HG03097 (cell line): ENCODE measurements at regions not wholly inside any gene's neighbourhood (a gene's known extent, or its start where the extent isn't known, plus 50 kb on each side); places are given as distances from the start of the nearest gene placed in this dataset.
"Not testable (repeated sequence)": the region's sequence is repeated elsewhere in the genome, so short reads cannot be mapped to it uniquely, and the experiment has no call there.

Source experiments
- ATAC-seq: cut with Tn5 transposase; IDR thresholded peaks from one replicate; pipeline ENCODE4 v1.9.1; 2021; ENCODE audit not compliant: unreplicated experiment, low FRiP score

DNA sequence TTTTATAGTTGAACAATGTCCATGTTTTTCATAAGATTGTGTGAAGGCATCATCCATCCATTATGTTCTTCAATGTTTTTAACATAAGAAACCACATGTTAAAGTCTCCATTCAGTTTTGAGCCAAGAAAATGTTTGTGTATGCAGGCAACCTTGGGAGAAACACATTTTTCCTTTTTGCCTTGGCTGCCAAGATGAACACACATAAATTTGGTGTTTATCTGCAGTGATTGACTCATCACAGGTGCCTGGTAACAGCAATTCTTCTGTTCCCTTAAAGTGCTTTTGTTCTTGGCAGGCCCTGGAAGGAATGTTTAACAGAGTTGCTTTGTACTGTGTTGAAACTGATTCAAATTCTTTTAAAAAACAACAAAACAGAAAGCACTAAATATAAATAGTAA is 709.9 kb upstream of the ADGRL4 start:
- no peak for ATAC-seq

DNA sequence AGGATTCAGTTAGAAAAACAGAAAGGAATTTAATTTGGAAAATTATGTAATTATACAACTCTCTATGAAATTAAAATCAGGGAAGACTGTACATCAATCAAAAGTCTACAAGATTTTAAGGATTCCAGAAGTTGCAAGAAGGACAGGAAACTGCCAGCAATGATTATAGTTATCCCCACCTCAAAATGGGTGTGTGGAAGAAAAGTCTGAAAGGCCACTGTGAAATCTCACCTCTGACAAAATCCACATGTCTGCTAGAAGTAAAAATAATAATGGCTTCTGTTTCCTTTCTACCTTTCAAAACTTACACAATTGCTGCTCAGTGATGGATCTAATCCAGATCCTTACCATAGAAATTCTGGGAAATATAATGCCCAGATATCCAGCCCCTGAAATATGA is 708.1 kb upstream of the ADGRL4 start:
- ATAC-seq, result no peak

DNA sequence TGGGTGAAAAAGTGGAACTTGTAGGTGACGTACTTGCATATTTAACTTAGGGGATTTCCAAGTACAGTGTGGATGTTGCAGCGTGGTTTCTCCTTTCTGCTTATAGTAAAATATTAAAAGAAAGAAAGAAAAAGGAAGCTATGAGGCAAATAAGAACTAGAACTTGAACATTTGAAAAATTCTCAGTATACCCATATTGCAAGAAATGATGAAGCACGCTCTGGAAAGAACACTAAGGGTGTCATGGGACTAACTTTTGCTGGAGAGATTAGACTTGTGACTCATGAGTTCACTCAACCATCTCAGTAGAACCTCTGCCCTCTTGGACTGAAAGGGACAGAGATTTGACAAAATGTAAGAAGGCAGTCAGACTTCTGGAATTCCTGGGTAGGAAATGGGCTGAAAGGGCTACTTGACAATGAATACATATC is 704.5 kb upstream of the ADGRL4 start:
- ATAC-seq, result peak; percentile 90

DNA sequence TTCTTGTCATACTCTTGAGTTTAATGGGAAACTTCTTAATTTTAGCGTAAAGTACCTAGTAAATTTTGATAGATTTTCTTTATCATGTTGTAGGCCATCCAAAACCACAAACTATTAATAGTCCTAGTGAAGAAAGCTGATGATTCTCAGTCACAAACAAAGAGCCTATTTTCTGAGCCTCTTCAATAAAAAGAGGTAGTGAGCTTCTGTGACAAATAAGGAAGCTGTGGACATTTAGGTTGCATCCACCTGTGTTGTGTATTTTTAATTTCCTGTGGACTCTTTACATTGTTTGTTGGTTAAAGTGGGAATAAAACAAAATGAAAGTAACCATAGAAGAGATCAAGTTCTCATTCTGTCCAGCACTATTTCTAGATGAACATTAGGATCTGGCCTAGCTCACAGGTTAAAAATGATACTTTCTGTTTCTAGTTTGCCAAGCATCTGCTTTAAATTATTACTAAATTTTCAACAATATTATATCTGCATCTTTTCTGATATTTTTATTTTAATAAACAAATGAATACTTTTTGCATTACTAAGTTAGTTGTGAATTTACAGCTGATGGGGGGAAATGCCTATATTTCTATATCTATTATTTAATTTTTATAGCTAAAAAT is 702.2 kb upstream of the ADGRL4 start:
- no peak for ATAC-seq

DNA sequence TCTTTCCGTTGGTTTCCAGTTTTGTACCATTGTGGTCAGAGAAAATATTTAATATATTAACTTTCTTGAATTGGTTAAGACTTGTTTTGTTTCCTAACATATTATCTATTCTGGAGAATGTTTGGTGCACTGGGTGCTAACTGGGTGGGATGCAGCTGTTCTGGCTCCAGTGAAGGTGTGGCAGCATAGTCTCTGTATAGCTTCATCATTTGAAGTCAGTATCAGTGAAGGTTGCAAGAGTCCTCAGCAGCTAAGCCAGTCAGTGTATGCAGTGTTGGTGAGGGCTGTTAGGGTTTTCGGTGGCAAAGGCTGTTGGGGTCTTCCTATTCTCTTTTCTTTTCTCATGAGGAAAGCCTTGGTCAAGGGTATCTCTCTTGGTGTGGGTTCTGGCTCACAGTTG is 698.7 kb upstream of the ADGRL4 start:
- ATAC-seq, result no peak

DNA sequence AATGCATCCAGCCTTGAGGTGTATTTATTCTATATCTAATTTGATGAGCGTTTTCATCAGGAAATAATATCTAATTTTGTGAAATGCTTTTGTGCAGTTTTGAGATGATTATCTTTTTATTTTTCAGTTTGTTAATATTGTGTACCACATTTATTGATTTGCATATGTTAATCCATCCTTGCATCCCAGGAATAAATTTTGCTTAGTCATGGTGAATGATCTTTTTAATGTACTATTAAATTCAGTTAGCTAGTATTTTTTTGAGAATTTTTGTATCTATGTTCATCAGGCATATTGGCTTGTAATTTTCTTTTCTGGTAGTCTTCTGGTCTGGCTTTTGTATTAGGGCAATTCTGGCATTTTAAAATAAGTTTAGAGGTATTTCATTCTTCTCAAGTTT is 697.5 kb upstream of the ADGRL4 start:
- ATAC-seq, result no peak

DNA sequence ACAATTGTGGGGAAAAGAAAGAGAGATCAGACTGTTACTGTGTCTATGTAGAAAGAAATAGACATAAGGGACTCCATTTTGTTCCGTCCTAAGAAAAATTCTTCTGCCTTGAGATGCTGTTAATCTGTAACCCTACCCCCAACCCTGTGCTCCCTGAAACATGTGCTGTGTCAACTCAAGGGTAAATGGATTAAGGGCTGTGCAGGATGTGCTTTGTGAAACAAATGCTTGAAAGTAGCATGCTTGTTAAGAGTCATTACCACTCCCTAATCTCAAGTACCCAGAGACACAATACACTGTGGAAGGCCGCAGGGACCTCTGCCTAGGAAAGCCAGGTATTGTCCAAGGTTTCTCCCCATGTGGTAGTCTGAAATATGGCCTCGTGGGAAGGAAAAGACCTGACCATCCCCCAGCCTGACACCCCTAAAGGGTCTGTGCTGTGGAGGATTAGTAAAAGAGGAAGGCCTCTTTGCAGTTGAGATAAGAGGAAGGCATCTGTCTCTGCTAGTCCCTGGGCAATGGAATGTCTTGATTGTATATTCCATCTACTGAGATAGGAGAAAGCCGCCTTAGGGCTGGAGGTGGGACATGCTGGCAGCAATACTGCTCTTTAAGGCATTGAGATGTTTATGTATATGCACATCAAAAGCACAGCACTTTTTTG is 695.9 kb upstream of the ADGRL4 start:
- not testable (repeated sequence) for ATAC-seq

DNA sequence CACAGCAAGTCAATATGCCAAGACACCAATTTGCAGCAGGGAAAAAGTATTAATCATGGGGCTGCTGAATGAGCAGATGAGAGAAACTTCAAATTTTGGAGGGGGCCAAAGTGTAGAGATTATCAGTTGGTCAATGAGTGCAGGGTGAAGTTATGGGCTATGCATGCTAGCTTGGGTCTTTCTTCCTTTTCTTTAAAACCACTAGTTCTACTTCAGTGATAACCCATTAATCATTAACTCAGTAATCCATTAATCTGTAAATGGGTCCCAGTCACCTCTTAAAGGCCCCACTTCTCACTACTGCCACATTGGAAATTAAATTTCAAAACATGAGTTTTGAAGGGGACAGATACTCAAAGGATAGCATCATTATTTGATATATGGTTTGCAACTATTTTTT is 688.6 kb upstream of the ADGRL4 start:
- ATAC-seq, result peak; percentile 97

DNA sequence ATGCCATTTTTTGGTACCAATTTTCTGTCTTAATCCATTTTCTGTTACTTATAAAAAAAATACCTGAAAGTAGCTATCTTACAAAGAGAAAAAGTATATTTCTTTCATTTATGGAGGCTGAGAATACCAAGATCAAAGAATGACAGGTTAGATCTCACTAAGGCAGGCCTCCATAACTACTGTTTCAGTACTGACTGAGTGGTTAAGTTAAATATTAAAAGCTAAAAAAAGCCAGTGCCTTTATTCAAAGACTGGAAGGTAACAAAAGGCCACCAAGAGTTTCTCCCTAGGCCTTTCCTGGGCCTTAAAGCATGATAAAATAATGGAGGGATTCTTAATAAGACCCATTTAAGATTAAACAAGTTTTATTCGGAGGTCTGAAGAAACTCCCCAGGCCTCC is 687.7 kb upstream of the ADGRL4 start:
- ATAC-seq, result peak; percentile 54

DNA sequence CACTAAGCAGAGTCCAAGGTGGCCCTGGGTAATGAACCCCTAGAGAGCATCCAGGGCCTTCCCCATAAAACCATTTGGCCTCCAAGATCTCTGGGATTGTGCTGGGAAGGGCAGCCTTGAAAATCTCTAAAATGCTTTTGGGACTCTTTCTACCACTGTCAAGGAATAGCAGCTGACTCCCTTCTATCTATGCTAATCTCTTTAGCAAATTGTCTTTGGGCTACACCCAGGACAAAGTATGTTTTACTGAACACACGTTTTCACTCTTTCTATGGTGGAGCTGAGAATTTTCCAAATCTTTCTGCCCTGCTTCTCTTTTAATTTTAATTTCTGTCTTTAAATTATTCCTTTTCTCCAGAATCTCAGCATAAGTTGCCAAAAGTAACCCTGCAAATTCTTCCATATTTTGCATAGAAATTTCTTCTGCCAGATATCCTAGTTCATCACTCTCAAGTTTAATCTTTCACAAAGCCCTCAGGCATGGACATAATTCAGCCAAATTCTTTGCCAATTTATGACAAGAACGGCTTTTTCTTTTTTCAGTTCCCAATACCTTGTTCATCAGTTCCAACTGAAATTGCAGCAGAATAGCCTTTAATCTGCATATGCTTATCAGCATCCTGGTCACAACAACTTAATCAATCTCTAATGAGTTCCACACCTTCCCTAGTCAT is 687.0 kb upstream of the ADGRL4 start:
- ATAC-seq, result no peak

DNA sequence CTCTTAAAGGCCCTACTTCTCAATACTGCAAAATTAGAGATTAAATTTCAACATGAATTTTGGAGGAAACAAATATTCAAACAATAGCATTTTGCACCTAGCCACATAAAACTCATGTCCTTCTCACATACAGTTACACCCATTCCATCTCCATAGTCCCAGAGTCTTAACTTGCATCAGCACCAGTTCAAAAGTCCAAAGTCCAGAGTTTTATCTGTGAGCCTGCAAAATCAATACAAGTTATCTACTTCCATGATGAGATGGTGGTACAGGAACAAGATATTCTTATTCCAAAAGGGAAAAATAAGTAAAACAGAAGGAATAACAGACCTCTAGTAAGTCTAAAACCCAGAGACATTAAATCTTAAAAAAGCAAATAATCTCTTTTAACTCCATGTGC is 686.0 kb upstream of the ADGRL4 start:
- ATAC-seq, result no peak

DNA sequence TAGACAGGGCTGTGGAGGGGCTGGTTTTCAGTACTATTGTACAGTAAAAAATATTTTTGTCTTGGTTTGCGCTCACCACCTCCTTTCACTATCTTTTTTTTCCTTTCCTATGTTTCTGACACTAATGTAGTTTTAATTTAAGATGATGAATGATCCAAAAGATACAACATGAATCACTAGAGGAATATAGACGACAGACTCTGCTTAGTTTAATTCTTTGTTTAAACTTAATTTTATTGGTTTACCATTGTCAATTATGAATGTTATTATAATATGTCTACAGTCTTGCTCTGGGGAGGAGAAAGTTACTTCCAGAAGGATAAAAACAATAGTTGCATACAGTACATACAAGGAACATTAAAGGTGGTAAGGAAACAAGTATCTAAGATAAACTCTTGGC is 682.4 kb upstream of the ADGRL4 start:
- no peak for ATAC-seq

DNA sequence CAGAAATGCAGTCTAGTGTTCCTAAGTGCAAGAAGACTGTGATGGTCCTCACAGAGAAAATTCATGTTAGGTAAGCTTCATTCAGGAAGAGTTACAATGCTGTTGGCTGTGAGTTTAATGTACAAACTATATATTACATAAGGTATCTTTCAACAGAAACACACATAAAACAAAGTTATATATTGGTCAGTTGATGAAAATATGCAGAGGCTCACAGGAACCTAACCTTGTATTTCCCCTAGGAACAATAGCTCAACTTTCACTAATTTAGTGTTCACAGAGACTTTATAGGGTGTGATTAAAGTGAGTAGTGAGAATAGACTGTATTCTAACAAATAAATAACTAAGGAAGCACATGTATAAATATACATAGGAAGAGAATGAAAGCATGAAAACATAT is 676.9 kb upstream of the ADGRL4 start:
- no peak for ATAC-seq

DNA sequence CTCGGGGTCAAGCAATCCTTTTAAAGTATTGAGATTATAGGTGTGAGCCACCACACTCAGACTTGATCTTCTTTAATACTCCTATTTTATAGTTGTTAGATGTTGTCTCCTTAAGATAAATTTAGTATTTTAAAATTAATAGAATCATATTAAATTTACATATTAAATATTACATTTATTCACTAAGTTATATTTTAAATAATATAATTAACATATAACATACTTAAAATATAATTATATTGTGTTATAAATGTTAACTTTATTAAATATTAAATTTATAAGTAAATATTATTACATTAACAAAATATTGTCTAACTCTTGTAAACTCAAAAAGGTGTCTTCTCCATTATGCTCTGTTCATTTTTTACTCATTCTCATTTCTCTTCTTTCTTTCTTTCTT is 675.9 kb upstream of the ADGRL4 start:
- no peak for ATAC-seq

DNA sequence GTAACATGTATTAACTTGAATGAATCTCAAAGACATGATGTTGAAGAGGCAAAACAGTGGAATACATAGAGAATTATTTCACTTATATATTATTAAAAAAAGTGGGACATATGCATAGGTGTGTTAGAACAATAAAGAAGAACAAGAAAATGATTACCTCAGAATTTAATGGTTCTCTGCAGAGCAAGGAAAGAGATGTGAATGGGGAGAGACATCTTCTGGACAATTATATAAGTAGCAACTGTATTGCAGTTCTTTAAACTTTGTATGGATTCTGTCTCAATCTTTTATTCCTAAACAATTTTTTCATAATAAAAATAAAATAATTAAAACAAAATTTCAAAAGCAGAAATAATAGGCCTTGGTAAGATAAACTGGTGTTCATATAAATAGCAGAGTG is 674.9 kb upstream of the ADGRL4 start:
- no peak for ATAC-seq

DNA sequence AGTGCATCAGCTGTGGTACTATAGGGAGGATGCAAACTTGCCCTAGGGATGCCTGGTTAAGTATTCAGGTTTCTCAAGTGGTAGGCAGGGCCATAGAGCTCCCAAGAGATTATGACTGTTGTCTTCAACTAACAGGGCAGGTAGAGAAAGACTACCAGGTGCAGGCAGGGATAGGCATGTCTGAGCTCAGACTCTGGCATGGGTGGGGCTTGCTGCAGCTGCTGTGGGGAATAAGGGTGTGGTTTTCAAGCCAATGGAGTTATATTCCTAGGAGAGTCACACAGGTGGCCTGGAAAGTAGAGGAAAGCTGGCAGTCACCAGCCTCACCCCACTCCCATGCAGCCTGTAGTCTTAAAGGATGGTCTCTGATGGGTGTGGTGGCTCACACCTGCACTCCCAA is 673.4 kb upstream of the ADGRL4 start:
- ATAC-seq, result no peak

DNA sequence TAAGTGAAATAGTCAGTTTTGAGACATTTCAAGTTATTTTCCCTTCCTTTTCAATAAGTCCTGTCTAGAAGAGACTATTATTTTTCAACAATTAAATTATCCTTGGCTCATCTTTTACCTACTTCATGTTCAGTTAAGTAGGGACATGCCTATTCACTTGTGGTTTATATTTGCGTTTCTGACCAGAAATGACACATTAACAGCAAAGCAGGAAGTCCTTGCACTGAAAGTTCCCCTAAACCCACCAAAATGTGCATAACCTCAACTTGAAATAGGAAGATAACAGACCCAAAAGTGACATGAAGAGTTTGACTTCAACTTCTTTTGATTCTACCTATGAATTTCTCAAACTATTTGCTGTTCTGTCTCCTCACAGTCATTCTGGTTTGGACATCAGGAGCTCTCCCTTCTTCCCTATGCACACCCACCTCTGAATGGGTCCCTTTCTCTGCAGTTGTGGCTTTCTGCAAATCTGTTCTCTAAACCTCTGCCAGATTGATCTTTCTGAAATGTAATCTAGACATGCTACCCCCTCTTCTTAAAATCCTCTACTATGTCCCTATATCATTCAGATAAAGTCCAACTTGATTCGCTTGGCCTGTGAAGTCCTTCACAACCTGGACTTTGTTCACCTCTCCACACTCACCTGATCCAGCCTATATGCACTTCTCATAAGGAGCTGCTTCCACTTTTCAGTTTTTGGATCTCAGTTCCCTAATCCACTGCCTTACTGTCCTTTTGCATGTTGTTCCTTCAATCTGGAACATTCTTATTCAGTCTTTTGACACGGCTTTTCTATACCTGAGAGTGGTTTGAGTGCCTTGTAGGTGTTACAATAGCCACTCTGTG is 661.5 kb upstream of the ADGRL4 start:
- peak; percentile 95 for ATAC-seq

DNA sequence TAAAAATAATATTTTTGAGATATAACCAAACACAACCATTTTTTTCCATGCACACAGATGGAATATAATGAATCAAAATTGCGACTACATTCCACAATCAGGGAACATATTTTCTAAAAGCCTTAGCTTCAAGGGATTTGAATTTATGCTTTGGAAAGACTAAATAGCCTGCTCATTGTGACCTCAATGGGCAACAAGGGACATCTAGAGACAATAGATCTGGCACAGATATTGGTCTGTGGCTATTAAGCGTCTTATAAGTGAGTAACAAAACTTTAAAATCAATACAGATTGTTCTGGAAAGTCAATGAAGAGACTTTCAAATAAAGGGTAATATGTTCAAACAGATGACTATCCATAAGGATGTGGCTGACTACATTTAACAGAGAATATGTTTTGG is 660.6 kb upstream of the ADGRL4 start:
- ATAC-seq, result no peak

DNA sequence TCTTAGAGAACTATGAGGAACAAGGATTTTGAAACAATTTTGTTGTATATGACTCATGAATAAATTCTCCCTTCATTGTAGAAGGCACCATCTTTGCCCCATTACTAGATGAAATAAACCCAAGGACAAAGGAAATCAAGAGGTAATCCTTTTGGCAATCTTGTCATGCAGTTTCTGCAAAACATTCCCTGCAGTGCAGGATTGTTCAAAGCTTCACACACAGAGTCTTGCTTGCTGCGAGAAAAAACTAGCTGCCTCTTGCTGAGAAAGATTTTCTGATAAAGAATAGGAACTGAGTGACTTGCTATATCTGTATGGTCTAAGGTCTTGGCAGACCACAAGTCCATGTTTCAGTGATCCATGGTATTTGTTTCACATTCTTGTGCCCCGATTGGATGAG is 657.4 kb upstream of the ADGRL4 start:
- no peak for ATAC-seq

DNA sequence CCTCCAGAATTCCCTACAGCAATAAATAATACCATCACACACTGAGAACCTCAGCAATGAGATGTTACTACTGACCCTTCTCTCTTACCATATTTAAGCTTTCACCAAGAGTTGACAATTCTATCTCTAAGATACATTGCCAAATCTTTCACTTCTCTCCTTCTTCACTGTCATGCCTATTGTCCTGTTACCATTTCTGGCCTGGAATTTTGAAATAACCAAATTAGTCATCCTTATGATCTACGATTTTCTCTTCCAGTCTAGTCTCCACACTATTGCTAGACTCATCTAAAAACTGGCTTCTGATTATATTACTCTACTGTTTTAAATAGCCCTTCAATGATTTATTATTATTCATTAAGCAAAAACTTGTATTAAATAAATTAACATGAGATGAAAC is 656.1 kb upstream of the ADGRL4 start:
- no peak for ATAC-seq

DNA sequence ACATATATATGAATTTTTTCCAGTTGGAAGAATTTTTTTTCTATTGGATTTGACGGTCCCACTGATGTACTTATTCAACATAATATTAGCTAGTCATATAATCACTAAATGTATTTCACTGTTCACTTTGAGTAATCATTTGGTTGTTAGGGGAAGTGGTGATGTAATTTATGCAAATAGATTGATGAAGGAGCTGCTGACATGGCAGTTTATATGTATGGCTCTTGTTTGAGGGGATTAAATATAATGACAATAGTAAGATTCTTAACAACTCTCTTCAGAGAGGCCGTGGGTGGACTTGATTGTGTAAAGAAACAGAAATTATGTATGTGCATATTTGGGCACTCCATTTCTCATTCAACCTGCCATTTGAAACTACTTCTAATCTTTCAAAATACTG is 653.6 kb upstream of the ADGRL4 start:
- ATAC-seq, result no peak
